Activated CD4-positive, alpha-beta T cell treated with anti-CD3 and anti-CD28 coated beads, Interleukin-2, amount 50 U/mL, for 48 hours (primary cell): ENCODE measurements at regions not wholly inside any gene's neighbourhood (a gene's known extent, or its start where the extent isn't known, plus 50 kb on each side); places are given as distances from the start of the nearest gene placed in this dataset.

Experiments
- DNase-seq, 2 experiments: peaks; one replicate each; pipeline ENCODE4 v3.0.0-alpha.2; 2020

DNA sequence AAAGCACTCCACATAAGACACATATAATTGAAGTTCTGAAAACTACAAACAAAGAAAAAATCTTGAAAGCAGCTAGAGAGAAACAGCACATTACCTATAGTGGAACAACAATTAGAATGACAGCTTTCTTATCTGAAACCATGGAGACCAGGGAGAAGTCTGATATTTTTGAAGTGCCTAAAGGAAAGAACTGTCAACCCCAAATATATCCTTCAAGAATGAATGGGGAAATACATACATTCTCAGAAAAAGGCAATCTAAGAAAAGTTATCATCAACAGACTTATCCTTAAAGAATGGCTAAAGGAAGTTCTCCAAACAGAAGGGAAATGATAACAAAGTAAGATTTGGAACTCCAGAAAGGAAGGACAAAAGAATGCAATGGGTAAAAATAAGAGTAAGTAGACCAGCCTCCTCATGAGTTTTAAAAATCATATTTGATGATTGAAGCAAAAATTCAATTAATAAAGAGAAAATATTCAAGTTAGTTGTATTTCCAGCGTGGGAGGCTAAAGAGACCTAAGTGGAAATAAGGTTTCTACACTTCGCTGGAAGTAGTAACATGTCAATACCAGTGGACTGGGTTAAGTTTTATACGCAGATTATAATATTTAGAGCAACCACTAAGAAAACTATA lies 170.8 kb upstream of the SAMSN1 start:
- DNase-seq = no peak

DNA sequence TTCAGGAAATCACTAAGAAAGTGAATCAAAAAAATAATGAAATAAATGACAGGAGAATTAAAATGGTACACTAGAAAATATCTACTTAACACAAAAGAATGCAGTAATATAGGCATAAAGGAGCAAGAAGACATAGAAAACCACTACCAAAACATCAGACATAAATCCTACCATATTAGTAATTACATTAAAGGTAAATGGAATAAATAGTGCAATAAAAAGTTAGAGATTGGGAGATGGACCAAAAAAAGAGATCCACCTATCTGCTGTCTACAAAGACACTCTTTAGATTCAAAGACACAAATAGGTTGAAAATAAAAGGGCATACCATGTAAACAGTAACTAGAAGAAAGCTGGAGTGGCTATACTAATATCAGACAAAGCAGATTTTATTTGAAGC lies 167.0 kb upstream of the SAMSN1 start:
- DNase-seq = no peak

DNA sequence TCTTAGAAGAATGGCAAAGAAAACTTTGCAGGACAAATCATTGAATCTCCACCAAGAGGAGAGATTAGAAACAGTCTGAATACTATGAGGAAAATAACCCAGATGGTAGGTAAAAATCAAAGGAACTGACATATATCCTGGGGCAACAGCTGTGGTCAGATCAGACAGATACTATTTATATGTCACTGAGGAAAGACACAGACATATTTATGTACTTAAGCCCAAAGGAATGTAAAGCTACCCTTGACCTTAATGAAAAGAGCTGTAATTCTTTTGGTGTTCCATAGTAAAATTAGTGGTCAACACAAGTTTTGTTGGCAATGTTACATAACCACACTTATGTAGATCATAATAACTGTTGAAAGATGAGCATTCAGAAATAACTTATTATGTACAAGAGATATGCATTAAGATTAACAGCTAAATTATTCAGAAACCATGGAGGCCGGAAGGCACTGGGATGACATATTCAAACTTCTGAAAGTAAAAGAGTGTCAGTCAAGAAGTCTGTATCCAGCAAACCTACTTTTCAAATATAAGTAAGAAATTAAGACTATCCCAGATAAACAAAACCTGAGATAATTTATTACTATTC lies 166.1 kb upstream of the SAMSN1 start:
- no peak for DNase-seq

DNA sequence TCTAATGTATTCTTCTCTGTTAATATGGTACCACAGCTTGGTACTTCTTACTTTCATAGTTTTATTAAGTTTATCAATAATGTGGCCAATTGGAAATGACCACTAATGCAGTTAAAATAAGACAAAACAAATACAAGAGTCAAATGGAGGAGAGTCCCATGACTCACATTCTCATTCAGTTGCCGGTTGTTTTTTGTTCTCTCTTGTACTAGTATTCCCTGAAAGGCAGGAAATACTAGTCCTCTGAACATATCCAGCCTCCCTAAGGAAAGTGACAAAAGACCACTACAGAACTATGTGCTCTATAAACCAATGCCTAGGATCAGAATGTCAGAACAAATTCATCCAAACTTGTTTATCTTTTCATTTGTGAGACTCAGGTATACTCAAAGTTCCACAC lies 165.2 kb upstream of the SAMSN1 start:
- DNase-seq = no peak

DNA sequence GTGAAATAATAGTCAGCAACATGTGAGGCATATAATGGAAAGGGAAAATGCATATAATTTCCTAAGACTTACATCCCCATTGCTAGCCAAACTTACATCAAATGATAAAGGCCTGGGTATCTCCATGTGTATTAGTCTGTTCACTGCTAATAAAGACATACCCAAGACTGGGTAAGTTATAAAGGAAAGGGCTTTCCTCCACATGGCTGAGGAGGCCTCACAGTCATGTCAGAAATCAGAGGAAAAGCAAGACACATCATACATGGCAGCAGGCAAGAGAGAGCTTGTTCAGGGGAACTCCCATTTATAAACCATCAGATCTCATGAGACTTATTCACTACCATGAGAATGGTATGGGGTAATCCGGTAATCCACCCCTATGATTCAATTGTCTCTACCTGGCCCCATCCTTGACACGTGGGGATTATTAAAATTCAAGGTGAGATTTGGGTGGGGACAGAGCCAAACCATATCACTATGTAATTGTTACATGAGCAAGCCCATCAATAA lies 161.5 kb upstream of the SAMSN1 start:
- DNase-seq = no peak

DNA sequence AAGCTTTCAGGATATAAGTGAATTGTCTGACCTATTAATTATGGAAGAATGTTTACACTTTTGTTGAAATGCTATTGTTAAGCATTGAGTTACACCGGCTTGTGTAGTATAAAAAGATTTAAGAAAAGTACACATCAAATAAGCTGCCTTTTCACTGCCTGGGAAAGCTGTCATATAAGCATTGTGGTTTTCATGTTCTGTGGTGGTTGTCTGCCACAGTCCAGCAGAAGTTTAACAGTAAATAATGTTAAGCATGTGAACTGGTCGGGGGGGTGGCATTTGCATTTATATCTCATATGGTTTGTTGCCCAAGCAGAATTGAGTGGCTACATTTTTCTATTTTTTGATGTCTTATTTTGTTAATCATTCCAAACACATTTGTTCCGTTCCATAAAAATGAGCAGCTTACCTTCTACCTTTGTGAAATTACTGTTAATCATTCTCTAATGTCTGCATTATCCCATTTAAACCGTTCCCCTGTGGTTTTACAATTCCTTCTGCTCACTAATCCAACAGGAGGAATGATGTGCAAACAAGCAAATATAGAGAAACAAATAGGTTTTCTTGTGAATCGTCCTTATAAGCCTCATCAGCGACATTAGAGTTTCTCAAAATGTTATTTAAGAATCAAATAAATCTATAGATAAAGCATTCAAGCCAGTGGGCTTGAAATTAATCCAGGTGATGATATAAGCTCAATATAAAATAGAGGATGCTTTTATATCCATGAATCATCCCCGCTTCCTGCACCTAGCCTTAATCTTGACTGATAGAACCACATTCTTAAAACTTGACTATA lies 160.8 kb upstream of the SAMSN1 start:
- no peak for DNase-seq

DNA sequence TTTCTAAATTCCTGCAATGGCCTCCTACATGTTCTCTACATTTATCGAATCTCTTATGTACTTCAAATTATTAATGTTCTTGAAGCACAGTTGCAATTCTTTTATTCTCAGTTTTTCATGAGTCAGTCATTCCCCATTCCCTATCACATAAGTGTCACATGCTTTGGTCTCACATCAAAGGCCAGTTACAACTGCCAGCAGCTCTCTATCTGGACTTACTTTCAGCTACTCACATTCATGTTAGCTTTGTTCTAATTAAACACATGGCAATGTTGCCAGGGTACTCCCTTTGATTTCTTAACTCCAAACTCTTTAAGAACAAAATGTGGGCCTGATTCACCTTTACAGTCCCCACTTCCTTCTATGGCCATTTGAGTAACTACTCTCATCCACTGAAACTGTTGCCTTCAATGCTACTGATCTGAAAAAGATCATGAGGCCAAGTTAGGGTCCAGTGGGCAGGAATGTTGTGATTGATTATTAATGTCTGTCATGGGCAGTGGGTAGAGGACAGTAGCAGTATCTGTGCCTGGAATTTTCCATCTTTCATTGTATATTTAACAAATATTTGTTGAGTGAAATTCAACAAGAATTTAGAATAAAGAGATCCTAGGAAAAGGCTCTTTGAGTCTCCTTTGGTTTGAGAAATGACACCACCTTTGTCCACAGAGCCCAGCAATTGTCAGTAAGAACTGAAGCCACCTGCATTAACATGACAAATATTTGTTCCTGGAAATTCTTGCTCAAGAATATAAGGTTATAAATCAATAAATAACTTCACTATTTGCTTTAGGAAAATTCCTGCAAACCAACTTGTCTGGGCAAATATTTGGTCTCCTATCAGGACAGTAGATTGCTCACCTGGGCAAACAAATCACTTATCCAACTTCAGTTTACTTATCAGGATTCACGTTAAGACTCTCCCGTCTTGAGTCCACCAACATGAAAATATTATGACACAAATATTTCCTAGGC lies 153.6 kb upstream of the SAMSN1 start:
- DNase-seq = no peak

DNA sequence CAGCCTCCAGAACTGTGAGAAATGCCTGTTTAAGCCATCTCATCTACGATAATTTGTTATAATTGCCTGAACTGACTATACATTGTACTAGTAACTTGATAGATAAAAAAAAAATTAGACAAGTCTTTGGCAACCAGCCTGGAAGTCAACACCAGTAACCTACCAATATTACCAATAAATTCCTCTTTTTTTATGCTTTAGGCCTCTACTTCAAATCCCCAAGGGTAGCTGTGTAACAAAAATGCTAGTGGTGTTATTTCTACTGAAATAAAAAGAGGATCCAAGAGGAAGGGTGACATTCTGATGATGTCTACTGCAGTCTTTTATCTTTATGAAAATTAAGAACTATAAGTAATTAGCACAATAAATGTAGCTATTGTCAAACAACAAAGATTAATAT lies 151.7 kb upstream of the SAMSN1 start:
- no peak for DNase-seq

DNA sequence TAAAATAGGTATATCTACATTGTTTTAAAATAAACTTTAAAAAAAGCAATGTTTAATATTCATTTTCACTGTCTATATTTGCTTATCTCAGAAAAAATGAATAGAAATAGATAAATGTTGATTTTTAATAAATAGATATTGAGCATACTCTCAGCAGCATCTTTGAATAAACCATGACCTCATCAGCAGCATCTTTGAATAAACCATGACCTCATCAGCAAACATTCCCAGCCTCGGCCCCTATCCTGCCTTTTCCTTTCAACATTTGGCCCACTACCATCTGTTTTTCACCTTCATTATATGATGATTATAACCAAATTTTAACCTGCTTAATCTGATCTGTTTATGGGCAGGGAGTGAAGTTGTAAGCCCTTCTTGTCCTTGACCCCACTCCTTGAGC lies 148.7 kb upstream of the SAMSN1 start:
- no peak for DNase-seq

DNA sequence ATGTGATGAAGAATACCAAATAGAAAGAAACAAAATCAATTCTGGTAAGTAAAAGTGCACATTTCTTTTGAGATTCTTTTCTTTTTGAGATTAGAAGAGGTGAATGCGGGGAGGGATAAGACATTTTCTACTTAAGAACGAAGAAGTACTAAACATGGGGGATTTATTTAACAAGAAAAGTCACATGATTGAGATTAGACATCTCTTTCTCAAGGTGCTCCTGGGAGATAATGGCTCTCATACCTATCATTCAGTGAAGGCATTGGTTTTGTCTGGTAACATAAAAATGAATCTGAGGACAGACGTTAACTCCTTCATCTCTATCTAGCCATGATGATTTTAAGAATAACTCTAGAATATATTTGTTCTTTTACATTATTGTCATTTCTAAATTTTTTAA lies 147.9 kb upstream of the SAMSN1 start:
- no peak for DNase-seq

DNA sequence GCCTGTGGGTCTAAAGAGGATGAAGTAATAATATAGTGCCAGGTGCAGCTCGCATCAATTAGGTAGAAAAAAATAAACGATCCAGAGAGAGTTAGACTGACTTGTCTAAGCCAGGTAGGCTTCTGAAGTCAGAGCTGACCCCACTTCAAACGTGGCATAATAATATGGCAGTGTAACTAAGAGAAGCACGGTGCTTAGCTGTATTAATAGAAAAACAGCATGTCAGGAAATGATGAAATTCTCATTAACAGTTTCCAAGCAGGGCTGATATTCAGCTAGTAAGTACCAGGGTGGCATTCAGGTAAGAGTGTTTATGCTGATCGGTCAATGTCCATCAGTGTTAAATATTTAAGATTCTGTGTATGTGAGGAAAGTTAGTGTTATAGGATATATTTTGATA lies 145.8 kb upstream of the SAMSN1 start:
- no peak for DNase-seq

DNA sequence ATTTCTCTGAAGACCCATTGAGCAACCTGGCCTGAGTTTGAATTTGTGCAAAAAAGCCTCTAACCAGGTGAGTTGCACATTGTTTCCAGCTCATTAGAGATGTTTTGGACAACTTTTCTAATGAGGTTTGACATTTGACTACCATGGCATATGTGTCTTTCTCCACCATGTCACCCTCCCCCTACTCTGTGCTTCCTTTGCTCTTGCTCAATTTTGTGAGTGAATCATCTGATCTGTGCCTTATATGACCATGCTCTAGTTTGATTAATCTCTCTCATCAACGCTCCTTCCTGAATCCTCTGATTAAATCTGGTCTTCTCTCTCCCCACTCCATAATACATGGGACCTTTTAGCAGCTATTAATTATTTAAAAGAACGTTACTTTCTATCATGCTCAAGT lies 144.8 kb upstream of the SAMSN1 start:
- DNase-seq = no peak

DNA sequence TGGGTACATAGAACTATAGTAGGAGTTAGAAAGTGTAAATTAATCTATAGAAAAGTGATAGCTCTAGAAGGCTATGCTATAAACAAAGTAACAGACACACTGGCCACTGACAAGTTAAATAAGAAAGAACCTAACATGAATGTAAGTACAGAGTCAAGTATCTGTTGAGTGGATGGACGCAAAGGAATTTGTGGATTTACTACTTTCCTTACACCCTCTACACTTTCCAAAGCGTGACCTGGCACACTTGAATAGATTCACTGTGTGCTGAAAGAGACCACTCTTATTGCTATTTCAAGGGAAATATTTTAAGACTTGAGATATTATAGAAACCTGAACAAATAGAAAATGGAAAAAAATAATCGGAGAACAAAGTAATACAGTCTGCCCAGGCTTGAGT lies 142.8 kb upstream of the SAMSN1 start:
- no peak for DNase-seq

DNA sequence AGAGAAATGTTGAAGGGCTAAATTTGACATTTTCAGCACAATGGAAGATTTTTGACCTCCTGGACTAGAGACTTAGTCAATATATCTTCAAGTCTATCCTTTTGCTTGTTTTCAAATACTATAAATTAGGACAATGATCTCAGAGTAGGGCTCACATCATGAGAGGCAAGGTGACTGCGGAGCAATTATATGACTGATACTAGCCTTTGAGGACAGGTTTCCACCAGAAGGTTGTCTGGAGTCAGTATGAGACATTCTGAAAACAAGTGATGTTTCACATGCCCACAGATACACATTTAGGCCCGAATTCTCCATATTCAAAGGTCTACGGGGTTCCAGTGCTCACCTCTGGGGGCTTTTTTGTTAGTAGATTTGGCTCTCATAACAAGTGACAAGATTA lies 142.3 kb upstream of the SAMSN1 start:
- DNase-seq = no peak

DNA sequence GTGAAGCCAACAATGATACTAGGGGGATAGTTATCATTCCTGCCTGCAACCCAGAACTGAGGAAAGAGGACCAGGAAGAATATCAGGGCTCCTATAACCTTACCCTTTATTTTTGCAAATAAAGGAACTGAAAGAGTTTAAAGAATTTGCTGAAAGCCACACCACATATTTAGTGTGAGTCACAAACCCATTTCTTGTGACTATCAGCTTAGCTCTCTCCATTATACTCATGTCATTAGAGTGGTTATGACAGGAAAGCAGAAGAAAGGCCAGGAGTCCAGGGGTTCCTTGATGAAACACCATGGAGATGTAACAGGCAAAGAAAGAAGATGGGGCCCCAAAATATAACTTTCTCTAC lies 141.1 kb upstream of the SAMSN1 start:
- no peak for DNase-seq

DNA sequence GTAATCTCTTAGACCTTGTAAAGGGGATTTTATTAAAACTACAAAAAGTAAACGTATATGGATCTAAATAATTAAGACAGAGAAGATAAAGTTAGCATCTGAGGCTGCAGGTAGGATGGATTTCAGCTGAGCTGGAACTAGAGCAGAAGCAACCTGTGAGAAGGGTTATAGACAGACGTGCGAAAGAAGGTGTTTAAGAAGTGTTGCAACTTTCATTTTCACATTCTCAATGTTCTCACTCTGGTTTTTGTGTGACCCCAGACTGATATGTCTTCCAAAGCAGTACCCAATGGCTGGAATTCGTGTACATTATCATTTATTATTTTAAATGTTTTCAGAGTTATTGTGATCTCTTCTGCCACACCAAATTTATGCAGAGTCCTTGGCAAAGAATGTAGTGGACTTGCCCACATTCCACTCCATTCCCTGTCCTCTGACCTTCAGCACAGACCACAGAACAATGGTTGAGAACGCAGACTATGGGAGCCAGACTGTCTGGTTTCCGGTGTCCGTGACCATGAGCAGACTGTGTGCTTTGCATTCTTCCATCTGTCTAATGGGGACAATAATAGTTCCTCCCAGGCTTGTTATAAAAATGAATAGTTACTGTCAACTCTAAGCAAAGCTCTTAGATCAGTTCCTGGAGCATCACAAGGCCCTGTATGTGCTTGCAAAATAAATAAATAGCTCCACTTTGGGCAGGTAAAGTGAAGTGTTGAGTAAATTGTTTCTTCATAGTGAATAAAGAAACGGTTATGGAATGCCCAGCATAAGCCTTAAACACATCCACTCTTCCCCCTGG lies 140.6 kb upstream of the SAMSN1 start:
- DNase-seq = no peak

DNA sequence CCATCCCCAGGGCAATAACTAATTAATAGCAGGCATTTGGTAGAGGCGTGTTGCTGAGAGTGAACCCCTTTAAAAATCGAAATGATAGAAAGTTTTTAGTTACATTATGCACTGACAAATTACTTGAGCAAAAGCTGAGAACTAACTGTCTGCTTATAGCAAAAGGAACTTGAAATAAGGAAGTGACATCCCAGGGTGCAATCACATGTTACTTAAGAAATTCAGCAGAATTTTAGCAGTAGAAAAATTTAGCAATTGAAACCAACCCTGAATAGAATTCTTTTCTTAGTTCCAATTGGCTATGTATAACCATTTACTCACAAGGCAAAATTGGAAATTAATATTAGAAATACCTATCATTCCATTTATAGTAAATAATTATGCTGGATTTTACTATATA lies 139.5 kb upstream of the SAMSN1 start:
- DNase-seq = no peak

DNA sequence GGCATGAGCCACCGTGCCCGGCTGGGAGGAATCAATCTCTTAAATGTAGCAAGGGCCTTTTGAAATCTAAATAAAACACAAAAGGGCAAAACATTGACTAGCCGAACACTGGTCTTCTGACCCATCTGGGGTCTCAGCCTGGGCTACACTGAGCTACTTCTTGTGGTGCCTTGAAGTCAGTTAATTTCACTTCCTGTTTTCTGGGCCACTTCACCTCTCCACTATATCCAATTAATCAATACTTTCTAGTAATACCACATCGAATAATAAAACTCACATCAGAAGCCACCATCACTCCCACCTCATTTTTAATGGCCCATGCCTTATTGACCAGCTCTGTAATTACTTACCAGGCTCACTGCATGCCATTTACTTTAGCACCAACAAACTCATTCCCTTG lies 138.0 kb upstream of the SAMSN1 start:
- DNase-seq = no peak

DNA sequence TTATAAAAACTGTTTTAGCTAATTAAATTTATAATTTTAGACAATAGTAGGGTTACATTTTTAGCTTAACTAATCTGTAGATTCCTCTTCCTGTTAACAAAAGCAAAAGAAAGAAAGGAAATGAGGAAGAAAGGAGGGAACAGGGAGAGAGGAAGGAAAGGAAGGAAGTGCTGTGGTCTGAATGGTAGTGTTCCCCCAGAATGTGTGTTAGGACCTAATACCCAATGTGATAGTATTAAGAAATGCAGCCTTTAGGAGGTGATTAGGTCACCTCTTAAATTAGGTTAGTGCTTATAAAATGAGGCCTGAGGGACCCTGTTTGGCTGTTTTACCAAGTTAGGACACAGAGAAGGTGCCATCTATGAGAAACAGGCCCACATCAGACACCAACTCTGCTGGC lies 136.9 kb upstream of the SAMSN1 start:
- no peak for DNase-seq

DNA sequence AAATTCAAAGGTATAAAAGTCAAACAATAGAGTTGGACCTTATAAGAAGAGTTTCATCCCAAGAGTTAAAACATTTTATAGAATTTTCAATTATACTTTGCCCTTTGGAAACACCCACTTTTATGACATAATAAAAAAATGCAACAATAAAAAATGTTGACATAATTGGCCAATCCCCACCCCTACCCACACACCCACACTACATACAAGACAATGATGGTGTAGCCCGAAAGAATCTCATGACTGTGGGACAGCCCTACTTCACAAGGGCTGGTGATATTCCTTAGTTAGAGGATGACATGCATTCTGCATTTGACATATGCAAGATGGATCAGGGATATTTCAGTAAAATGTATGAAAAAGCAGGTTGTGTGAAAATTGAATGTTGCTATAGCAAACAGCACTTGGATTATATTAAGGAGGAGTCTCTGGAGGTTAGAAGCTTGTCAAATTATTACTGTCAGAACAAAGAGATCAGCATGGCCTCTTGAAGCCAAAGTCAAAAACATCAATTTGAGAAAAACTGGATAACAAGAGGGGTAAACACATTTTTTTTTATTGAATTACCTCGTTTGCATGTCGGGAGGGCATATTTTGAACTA lies 133.0 kb upstream of the SAMSN1 start:
- no peak for DNase-seq

DNA sequence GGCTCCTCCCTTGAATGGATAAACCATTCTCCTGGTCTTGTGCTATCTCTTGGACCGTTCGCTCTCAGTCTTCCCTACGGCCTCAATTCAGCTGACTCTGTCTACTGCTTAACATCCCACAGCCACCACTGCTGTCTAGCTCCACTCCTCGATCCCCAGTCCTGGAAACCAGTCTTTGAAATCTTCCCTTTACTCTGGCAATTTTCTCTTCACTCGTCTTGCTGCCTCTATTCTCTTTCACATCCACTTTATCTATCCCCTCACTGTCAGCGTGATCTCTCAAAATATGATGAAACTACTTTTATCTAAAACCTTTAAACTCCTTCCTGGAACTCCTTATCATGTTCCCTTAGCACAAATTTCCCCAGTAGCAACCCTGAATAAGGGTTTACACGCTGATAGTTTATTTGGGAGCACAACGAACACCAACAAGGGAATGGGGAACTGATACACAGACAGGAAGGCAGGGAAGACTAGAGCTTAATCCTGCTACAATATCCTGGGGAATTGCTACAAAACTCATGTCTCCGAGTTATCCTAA lies 131.6 kb upstream of the SAMSN1 start:
- no peak for DNase-seq

DNA sequence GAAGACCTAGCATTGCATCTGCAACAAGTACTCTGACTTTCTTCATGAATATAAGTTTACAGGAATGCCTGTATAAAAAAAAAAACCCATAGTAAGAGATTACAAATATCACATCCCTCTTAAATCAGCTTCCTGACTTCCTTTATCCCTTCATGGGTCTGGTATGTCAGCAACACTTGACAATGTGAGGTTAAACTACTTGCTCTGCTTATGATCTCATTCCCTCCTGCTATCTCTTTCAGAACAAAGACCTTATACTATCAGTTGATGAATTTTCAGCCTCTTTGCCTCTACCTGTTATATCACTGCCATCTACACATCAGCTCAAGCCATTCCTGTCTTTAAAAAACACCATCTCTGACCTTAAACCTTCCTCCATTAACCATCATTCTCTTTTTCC lies 130.9 kb upstream of the SAMSN1 start:
- DNase-seq = no peak
